ENCODE measurements at regions not wholly inside any gene's neighbourhood (a gene's known extent, or its start where the extent isn't known, plus 50 kb on each side); places are given as distances from the start of the nearest gene placed in this dataset.

- TF ChIP-seq POLR2AphosphoS5 (IDR thresholded peaks at IDR 0.05; ENCODE audit: borderline replicate concordance, low read depth, low read length) (no peak), EZH2 (IDR thresholded peaks at IDR 0.05) (no peak), FOXP2 (optimal IDR thresholded peaks at IDR 0.05; ENCODE audit: control extremely low read depth, extremely low read length, insufficient read depth) (no peak)
These were observed 179.3 kb downstream of the ZNF326 start for GRCh38 chr1:90174246-90174645.
